Left ventricle myocardium superior (tissue), 1 donor: ENCODE measurements at regions not wholly inside any gene's neighbourhood (a gene's known extent, or its start where the extent isn't known, plus 50 kb on each side); places are given as distances from the start of the nearest gene placed in this dataset.

Experiments used
- ATAC-seq: fragments of 200-7000 bp; cut with Tn5 transposase; one replicate; pipeline ENCODE4 v1.9.1; 2020; ENCODE audit warnings: mild to moderate bottlenecking, moderate library complexity
- DNase-seq: peaks from one replicate; pipeline ENCODE4 v3.0.0-alpha.2; 2020
- intact Hi-C: fragments of 100-400 bp; cut with micrococcal nuclease; formaldehyde crosslinking; loops from one replicate; pipeline ENCODE4 v1.11.0; 2022
- donor health status: DM: no; HTN: yes; CAD: no; lungs with severe emphysema.

DNA sequence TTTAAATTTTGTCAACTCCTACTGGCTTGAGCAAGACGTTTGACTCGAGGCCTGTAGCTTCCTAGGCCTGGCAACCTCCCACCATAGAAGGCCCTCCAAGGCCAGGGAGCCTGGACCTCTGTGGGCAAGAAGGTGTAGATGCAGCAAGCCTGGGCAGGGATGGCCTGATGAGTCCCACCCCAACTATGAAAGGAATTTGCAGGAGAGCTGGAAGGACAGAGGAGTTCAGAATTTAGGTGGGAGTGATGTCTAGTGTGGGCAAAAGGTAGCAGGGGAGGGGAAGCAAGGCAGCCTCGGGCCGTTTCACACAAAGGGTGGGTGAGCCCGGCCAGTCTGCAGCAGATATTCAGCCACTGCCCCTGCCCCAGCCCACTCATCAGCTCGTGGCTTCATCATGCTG is 245.2 kb downstream of the CDH26 start:
- no peak for DNase-seq
- ATAC-seq, result no peak
- intact Hi-C loops, result no loop called here

DNA sequence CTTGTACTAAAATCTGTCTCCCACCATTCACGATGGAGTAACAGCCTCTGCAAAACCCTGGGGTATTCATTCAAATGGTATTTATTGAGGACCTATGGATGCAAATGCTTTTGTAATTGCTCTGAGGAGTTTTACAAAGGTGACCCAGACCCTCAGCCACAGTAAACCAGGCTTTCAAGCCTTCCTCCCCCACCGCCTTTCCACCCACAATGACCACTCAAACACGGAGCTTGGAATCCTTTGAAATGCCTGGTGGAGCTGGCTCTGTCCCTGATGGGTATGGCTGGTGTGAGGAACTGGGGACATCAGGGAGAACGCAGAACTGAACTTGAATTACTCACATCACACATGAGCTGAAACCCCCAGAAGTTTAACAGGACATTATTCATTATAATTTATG is 246.4 kb downstream of the CDH26 start:
- no peak for ATAC-seq

DNA sequence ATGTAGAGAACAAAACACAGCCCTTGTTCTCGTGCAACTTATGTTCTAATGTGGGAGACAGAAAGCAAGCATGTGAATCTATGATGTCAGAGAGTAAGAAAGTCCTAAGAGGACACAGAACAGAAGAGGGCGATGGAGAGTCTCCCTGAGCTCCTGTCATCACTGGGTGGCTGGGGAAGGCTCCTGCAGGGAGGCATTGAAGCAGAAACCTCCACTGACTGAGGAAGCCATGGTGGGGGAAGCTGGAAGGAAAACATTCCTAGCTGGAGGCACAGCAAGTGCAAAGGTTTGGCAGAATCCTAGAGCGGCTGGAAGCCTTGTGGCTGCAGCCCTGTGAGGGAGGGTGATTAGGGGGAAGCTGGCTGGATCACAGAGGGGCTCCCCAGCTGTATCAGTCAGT is 248.0 kb downstream of the CDH26 start:
- ATAC-seq (peak; percentile 41), DNase-seq (no peak)
- intact Hi-C loops, result no loop called here

More for the DNA sequence above, 246.4 kb downstream of the CDH26 start:
- intact Hi-C loops, result no loop called here
- no peak for DNase-seq

DNA sequence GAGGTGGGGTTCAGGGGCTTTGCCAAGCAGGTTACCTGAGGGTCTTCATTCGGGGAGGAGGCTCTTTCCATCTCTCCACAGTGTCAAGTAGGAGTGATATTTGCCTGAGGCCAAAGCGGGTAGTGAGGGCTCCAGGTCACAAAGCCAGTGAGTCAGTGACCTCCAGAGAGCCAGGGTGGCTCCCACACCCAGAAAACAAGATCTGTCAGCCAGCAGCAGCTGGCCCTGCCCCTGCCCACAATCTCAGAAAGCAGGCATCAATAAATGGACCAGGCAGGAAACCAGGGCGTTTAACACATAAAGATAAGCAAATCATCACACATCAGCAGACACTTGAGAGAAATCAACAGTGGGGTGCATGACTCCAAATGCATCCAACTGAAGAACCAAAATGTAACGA is 250.8 kb downstream of the CDH26 start:
- DNase-seq, result no peak
- ATAC-seq, result peak; percentile 39
- intact Hi-C loops, result no loop called here

DNA sequence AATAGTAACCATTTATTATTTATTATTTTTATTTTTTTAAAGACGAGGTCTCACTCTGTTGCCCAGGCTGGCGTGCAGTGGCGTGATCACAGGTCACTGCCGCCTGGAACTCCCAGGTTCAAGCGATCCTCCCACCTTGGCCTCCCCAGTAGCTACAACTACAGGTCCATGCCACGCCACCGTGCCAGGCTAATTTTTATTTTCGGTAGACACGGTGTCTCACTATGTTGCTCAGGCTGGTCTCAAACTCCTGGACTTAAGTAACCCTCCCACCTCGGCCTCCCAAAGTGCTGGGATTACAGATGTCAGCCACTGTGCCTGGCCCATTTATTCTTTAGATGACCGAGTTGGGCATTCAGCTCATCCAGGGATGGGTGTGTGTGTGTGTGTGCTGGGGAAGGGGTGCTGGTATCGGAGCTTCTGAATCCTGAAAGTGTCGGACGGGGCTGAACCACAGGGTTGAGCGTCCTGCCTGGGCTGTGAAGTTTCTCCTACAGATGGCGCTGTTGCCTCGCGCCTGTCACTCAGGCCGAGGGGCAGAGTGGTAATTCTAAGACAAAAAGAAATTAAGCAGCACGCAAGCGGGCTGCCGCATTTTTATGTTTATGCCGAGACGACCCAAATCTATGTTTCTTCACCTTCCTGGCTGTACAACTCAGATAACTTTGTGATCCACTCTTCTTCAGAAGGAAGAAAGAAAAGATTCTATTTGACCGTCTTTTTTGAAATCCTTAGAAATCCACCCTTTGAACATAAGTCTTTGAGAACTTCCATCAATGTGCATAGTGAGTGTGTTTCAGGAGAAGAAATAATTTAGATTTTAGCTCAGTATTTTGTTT is 252.8 kb downstream of the CDH26 start:
- peak; percentile 77 for DNase-seq
- intact Hi-C loops, result no loop called here
- ATAC-seq, result peak; percentile 88

DNA sequence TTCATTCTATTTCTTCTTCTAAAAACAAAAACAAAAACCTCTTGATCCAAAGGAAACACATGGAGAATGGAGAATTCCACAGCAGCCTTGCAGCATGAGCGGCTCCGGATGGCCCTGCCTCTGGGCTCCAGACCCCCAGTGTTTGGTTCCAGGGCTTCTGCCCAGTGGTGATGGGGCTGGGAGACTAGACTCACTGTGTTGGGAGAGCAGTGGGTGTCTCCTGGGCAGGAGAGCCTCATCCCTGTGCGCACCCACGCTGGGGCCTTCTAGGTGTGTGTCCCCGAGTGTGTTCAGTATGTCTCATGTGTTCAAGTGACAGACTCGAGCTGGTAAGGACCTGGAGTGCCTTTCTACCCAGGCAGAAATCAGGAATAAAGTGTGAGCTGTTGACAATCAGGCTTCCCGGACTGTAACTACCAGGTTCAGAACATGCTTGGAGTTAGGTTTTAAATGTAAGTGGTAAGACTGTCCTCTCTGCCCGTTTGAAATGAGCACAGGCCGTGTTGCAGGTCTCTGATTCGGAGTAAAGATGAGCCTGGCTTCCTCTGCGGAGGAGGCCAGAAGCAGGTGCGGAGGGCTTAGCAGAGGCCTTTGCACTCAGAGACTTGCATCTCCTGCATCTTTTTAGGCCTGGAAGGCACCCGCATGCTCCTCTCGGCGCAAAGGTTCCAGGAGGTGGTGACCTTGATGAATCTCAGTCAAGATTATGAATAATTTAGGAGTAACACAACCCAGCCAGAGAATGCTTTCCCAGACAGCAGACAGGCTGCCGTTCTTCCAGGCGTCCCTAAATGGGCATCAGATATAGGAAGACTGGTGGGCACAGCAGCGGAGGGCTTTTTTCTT is 253.6 kb downstream of the CDH26 start:
- ATAC-seq, result no peak
- DNase-seq, result no peak
- intact Hi-C loops, result no loop called here

DNA sequence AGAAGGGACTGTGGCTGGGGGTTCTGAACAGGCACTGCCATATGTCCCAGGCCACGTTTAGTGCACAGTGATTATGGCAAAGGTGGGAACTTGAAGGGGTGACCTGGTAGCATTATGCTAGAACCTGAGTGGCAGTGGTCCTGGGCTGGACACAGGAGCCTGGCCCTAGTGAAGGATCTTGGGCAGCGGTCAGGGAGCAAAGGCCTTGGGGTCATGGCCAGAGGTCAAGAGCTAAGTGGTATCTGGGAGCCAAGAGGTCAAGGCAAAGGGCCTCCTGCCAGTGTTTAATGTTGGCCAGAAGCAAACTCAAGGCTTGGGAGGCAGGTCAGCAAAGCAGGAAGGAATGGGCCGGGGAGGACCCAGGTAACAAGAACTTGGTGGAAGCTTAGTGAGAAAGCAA is 254.5 kb downstream of the CDH26 start:
- intact Hi-C loops, result no loop called here
- ATAC-seq, result no peak
- no peak for DNase-seq

DNA sequence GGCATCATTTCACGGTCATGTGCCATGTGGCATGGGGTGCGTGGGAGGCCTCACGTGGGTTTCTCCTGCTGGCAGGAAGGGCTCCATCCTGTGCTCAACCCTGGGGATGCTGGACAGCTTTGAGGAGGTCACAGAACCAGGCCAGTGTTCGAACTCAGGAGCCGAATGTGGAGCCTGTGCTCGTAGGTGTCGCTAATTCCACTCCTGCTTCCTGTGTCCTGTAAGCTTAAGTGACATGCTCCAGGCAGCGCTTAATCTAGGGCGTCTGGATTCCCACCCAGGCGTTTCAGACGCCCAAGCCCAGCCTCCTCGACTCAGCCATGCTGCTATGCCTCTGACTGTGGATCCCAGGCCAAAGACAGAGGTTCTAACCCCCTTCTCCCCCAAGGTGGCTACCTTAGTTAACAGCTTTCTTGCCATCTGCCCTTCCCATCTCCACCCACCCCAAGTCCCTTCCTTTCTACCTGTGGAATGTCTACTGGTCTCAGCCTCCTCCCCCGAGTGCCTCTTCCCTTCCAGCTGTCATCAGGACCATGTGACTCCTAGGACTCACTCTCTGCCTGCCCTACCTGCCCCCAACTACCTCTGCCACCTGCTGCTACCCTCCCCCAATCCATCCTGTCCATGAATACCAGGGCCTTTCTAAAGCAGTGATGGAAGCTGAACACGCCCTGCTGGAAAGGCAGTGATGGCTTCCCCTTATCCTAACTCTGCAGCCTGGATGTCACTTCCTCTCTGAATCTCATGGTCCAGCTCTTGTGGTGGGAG is 255.1 kb downstream of the CDH26 start:
- intact Hi-C loops, result no loop called here
- no peak for ATAC-seq
- DNase-seq, result no peak

DNA sequence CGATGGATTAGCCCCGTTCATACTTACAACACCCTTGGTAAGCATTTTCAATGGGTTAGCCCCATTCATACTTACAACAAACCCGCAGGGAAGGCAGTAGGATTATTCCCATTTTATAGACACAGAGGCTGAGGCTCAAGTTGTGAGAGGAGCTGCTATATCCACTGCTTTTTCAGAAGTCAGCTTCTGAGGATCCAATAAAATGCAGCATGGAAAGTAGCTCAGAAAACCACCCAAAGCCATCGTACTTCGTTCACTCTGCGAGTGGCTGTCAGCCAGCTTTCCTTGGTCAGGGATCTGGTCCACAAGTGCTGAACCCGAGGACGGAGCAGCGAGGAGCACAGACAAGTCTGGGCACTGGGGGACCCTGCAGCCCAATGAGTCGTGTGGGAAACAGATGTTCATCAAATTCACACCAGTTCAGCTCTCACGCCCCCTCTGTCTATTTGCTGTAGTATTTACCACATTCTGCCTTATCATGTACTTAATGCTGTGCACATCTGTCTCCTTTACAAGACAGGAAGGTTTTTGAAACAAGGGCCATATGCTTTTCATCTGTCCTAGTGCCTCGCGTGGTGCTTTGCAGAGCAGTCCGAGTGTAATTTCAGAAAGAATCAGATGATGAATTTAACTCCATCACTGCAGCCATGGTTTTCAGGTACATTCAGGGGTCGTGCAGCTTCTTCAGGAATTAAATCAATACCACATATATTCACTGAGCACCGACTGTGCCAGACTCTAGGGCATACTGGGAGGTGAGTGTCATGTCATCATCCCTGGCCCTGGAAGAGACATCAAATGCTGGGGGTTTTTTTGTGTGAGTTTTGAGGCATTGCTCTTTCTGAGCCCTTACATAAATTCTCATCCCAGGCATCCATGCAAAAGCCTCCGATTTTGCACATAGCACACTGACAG is 256.9 kb downstream of the CDH26 start:
- ATAC-seq (no peak), DNase-seq (no peak)
- intact Hi-C loops, result no loop called here

DNA sequence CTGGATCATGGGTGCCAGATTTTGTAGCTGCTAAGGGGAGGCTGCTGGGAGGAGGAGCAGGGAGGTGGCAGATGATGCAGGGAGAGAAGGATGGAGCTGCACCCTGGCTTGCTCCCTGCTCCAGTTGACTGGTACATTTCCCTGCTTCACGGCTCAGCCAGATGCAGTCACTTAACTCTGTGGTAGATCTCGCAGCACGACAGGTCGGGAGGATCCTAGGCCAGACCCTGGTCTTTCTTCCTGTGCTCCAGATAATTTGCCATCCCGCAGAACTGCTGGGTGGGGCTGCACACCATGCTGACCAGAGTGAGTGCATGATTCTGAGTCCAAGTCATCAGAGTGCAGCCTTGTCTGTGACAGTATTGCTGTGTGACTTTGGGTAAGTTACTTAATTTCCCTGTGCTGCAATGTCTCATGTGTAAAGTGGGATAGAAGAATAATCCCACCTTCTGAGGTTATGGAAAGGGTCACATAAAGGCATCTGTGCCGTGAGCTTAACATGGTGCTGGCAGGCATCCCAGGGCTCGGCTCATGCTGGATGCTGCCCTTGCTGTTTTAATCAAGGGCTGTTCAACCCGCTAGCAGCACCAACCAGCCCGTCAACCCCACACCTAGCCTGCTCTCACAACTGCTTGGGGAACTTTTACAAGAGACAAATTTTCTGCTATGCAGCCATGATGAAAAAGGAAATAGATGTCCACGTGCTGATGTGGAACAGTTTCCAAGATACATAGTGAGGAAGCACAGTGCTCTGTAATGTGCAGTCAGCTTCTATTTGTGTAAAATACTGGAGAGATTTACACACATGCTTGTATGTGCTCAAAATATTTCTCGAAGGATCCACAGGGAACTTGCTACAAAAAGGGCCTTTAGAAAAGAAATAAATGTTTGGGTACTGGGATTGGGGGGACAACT is 257.9 kb downstream of the CDH26 start:
- ATAC-seq (peak; percentile 64), DNase-seq (no peak)
- intact Hi-C loops, result no loop called here

DNA sequence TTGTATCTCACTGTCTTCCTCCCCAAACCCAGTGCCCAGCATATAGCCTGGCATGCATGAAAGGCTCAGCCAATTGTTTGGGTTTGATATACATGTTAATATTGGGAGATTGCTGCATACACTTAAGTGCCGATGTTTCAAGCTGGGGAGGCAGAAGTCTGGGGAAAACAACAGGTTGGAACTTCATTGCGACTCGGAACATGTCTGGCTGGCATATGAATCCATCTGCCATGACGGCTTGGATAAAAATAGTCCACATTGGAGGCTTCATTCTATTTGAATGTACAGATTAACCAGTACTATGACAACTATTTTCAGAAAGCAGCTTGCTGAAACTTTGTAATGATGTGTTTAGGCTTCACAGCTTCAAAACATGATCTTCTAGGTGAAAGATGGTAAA is 261.0 kb downstream of the CDH26 start:
- no peak for DNase-seq
- ATAC-seq, result no peak
- intact Hi-C loops, result no loop called here

DNA sequence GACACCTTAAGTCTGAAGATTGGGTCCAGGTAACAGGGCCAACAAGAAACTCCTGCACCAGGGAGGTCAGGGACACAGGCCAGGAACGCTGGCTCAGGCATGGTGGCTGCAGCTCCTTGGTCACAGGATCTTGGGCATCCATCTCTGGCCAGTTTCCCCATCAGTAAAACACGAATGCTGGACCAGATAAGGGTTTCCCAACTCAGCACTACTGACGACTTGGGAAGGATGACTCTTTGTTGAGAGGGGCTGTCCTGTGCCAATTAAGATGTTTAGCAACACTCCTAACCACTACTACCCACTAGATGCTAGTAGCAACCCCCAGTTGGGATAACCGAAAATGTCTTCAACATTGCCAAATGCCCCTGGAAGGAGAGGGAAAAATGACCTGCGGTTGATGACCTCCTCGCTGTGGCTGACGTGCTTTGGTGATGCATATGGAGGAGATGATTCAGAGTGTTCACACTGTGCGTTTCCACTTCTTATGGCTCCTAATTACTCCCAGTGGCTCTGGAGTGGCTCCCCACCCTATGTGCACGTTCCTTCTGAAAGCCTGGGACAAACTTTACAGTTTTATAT is 261.9 kb downstream of the CDH26 start:
- DNase-seq, result no peak
- intact Hi-C loops, result no loop called here
- ATAC-seq, result no peak

DNA sequence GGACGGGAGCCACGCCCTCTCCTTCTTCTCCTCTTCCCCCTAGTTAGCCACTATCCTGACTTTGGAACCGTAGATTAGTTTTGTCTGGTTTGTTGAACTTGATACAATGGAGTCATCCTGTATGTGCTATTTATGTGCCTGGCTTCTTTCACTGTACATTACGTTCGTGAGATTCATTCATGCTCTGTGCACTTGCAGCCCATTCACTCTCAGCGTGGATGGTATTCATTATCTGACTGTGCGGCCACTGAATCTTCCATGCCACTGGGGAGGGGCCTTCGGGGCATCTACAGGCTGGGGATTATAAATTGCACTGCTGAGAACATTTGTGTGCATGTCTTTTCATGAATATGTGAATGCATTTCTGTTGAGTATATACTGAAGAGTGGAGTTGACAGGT is 262.5 kb downstream of the CDH26 start:
- DNase-seq (no peak), ATAC-seq (no peak)
- intact Hi-C loops, result no loop called here

DNA sequence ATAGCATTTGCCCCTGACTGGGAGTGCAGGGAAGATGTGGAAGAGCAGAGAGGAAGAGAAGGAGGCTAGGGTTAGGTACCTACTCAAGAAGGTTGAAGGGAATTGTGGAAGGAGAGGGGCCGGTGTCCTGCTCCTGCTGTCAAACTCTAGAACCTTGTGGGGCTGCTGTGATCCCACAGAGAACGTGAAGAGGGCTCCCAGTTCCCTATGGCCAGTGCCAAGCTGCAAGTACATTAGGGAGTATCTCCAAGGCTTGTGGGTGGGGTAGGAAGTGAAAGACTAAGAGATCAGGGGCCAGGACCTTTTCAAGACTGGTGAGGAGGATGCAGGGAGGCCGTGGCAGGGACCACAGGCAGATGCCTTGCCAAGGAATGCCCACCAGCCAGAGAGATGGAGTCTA is 263.4 kb downstream of the CDH26 start:
- intact Hi-C loops, result no loop called here
- ATAC-seq (no peak), DNase-seq (no peak)

DNA sequence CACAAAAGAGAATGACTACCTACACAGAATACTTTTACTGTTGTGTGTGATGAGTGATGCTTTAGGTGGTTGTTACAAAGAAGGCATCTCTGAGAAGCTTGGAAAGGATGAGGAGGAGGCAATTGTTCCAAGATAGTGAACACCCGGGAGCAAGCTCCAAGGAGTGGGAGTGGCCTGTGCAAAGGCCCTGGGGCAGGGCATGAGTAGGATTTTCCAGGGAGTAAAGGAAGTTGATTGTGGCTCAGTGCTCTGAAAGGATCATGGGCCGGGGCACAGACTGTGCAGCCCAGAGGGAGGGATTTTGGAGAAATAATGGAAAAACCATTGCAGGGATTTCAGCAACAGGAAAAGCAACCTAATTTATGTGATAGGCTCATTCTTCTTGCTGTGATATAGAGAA is 264.3 kb downstream of the CDH26 start:
- DNase-seq, result no peak
- intact Hi-C loops, result no loop called here
- ATAC-seq, result no peak

DNA sequence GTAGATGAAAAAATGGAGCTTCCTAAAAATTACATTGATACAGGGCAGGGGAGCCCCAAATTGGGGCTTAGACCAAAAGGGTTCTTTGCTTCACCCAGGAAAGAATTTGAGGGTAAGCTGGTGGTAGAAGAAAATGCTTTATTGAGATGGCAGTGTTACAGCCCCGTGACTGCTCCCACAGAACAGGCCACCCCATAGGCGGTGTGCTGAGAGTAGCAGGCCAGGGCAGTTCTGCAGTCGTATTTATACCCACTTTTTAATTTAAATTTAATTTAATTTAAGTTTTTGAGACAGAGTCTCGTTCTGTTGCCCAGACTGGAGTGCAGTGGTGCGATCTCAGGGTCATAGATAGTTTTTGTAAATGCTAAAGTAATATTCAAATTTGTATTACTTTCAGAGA is 265.0 kb downstream of the CDH26 start:
- DNase-seq, result no peak
- intact Hi-C loops, result no loop called here
- no peak for ATAC-seq

DNA sequence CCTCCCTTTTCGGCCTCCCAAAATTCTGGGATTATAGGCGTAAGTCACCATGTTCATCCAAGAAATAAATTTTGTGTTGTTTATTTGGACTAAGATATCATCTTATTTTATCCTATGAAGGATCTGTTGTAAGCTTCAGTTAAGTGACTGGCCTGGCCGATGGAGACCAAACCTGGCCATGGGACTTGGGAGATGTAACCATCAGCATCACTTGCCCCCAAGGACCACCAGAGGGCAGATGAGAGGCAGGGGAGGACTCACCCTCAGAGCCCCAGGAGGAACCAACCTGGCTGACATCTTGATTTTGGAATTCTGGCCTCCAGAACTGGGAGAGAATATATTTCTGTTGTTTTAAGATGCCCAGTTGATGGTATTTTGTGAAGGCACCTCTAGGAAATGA is 266.7 kb downstream of the CDH26 start:
- intact Hi-C loops, result no loop called here
- DNase-seq (no peak), ATAC-seq (no peak)

DNA sequence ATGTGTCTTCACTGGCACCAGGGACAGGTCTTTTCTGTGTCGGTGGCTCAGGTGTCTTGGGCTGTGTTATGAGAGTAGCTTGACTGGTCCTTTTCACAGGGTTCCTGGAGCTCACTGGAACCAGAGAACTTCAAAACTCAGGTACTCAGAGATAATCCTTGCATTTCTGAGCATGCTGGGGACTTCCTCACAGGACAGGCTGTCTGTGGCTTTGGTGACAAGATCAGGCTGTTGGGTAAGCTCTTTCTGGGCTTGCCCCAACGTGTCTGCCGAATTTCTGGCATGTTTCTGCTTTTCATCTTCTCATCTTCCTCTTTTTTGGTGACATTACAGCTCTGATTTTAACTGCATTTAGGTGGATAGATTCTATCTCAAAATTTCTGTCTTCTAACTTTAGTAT is 270.0 kb downstream of the CDH26 start:
- ATAC-seq, result no peak
- DNase-seq, result no peak
- intact Hi-C loops, result no loop called here
